ENCODE measurements at regions not wholly inside any gene's neighbourhood (a gene's known extent, or its start where the extent isn't known, plus 50 kb on each side); places are given as distances from the start of the nearest gene placed in this dataset.

DNA sequence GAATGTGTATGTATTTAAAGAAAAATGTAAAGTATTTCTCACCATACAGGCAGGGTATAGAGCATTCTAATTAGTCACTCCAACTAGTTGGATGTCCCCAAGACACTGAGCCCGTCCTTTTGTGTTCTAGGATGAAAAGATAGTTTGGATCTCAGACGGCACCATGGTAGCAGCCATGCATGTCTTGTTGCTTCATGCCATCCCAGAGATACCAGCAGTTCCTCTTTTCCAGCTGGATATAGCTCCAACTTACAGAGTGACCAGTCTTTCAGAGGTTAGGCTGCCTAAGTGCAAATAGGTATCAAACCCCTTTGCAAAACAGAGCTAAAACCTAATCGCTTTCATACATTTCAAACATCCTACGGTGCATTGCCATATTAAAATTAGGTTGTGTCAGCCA lies 275.3 kb downstream of the MTX2 start:
- TF ChIP-seq EZH2 (IDR thresholded peaks at IDR 0.05) (no peak), POLR2AphosphoS5 (IDR thresholded peaks at IDR 0.05; ENCODE audit: borderline replicate concordance, low read depth, low read length) (no peak)
